ENCODE measurements at regions not wholly inside any gene's neighbourhood (a gene's known extent, or its start where the extent isn't known, plus 50 kb on each side); places are given as distances from the start of the nearest gene placed in this dataset.

GRCh38 chr7:155217634-155218033, 80.0 kb upstream of the INSIG1 start:
- no peak for DNase-seq

- DNase-seq: no peak
These were observed 79.2 kb upstream of the INSIG1 start for GRCh38 chr7:155218276-155219153.

GRCh38 chr7:155219154-155219531, 78.5 kb upstream of the INSIG1 start:
- no peak for DNase-seq

- no peak for DNase-seq
These were observed 77.5 kb upstream of the INSIG1 start for GRCh38 chr7:155219947-155220769.

- DNase-seq: no peak
These were observed 76.8 kb upstream of the INSIG1 start for GRCh38 chr7:155220903-155221302.

- no peak for DNase-seq
These were observed 76.1 kb upstream of the INSIG1 start for GRCh38 chr7:155221547-155221946.

GRCh38 chr7:155222061-155222460, 75.6 kb upstream of the INSIG1 start:
- DNase-seq: no peak

- DNase-seq: no peak
These were observed 75.1 kb upstream of the INSIG1 start for GRCh38 chr7:155222573-155222972.

- no peak for DNase-seq
These were observed 74.7 kb upstream of the INSIG1 start for GRCh38 chr7:155223021-155223420.

GRCh38 chr7:155223503-155223902, 74.2 kb upstream of the INSIG1 start:
- DNase-seq: no peak

GRCh38 chr7:155224116-155224811, 73.4 kb upstream of the INSIG1 start:
- no peak for DNase-seq

- DNase-seq: no peak
These were observed 72.6 kb upstream of the INSIG1 start for GRCh38 chr7:155225095-155225494.

- DNase-seq: no peak
These were observed 72.2 kb upstream of the INSIG1 start for GRCh38 chr7:155225516-155225915.

- DNase-seq: no peak
These were observed 71.2 kb upstream of the INSIG1 start for GRCh38 chr7:155226261-155227003.

GRCh38 chr7:155227004-155227787, 70.5 kb upstream of the INSIG1 start:
- DNase-seq: no peak

GRCh38 chr7:155227788-155228458, 69.8 kb upstream of the INSIG1 start:
- DNase-seq: no peak

- DNase-seq: no peak
These were observed 69.2 kb upstream of the INSIG1 start for GRCh38 chr7:155228459-155228845.

- no peak for DNase-seq
These were observed 68.8 kb upstream of the INSIG1 start for GRCh38 chr7:155228894-155229293.

- no peak for DNase-seq
These were observed 68.0 kb upstream of the INSIG1 start for GRCh38 chr7:155229548-155230168.

- no peak for DNase-seq
These were observed 67.5 kb upstream of the INSIG1 start for GRCh38 chr7:155230169-155230593.

Measured in GF-D8 (cell line).